ENCODE measurements at regions not wholly inside any gene's neighbourhood (a gene's known extent, or its start where the extent isn't known, plus 50 kb on each side); places are given as distances from the start of the nearest gene placed in this dataset.

- no peak for DNase-seq
These were observed 116.9 kb upstream of the LRIG3 start for GRCh38 chr12:59036973-59037762.

GRCh38 chr12:59036347-59036746, 116.0 kb upstream of the LRIG3 start:
- DNase-seq: no peak

- DNase-seq: no peak
These were observed 111.0 kb upstream of the LRIG3 start for GRCh38 chr12:59031313-59031712.

GRCh38 chr12:59030415-59030814, 110.1 kb upstream of the LRIG3 start:
- DNase-seq: no peak

- no peak for DNase-seq
These were observed 106.9 kb upstream of the LRIG3 start for GRCh38 chr12:59027199-59027598.

GRCh38 chr12:59023861-59024424, 103.6 kb upstream of the LRIG3 start:
- no peak for DNase-seq

- DNase-seq: no peak
These were observed 100.0 kb upstream of the LRIG3 start for GRCh38 chr12:59020073-59020946.

GRCh38 chr12:59014885-59015284, 94.6 kb upstream of the LRIG3 start:
- DNase-seq: no peak

GRCh38 chr12:59010941-59011340, 90.6 kb upstream of the LRIG3 start:
- no peak for DNase-seq

- DNase-seq: no peak
These were observed 89.8 kb upstream of the LRIG3 start for GRCh38 chr12:59010118-59010517.

GRCh38 chr12:59007620-59008019, 87.3 kb upstream of the LRIG3 start:
- no peak for DNase-seq

- no peak for DNase-seq
These were observed 85.1 kb upstream of the LRIG3 start for GRCh38 chr12:59005193-59005955.

- DNase-seq: no peak
These were observed 84.2 kb upstream of the LRIG3 start for GRCh38 chr12:59004456-59004855.

GRCh38 chr12:58995666-58996363, 75.5 kb upstream of the LRIG3 start:
- no peak for DNase-seq

- DNase-seq: no peak
These were observed 68.5 kb upstream of the LRIG3 start for GRCh38 chr12:58988643-58989344.

- no peak for DNase-seq
These were observed 61.7 kb upstream of the LRIG3 start for GRCh38 chr12:58981961-58982360.

- DNase-seq: no peak
These were observed 60.5 kb upstream of the LRIG3 start for GRCh38 chr12:58980768-58981167.

- DNase-seq: no peak
These were observed 58.4 kb upstream of the LRIG3 start for GRCh38 chr12:58978717-58979116.

GRCh38 chr12:58977476-58977875, 57.2 kb upstream of the LRIG3 start:
- DNase-seq: no peak

- no peak for DNase-seq
These were observed 55.8 kb upstream of the LRIG3 start for GRCh38 chr12:58976146-58976545.

All from hippocampal formation (tissue), 2 donors.